WTC11 (cell line): ENCODE measurements at regions not wholly inside any gene's neighbourhood (a gene's known extent, or its start where the extent isn't known, plus 50 kb on each side); places are given as distances from the start of the nearest gene placed in this dataset.
"Not testable (repeated sequence)": the region's sequence is repeated elsewhere in the genome, so short reads cannot be mapped to it uniquely, and the experiment has no call there.

Source experiments
- ATAC-seq: fragments of 200-7000 bp; cut with Tn5 transposase; 2 replicates; pipeline ENCODE4 v1.10.0; 2021; ENCODE audit warnings: mild to moderate bottlenecking, moderate library complexity
- CTCF ChIA-PET: fragments of 300-600 bp; sonication (Branson Sonifier 250); formaldehyde crosslinking; loops from one replicate; lab custom pipeline; 2021; ENCODE audit warnings: antibody characterized with exemption; lab: Charles Lee
- POLR2A ChIA-PET: fragments of 350-600 bp; sonication (Branson Sonifier 250); formaldehyde crosslinking; loops from one replicate; lab custom pipeline; 2021; ENCODE audit warnings: antibody characterized with exemption; lab: Charles Lee
- DNase-seq: peaks from one replicate; pipeline ENCODE4 v3.0.0; 2021; ENCODE audit warnings: low spot score
- H3K27ac Mint-ChIP-seq: 2 replicates; pipeline ENCODE4 v1.8.0; 2021; ENCODE audit warnings: mixed read lengths
- H3K27me3 Mint-ChIP-seq: 2 replicates; pipeline ENCODE4 v1.8.0; 2021; ENCODE audit warnings: low read depth, mild to moderate bottlenecking, moderate library complexity, mixed read lengths
- H3K36me3 Mint-ChIP-seq: 2 replicates; pipeline ENCODE4 v1.8.0; 2021; ENCODE audit warnings: mixed read lengths
- H3K4me1 Mint-ChIP-seq: 2 replicates; pipeline ENCODE4 v1.8.0; 2022; ENCODE audit warnings: mixed read lengths
- H3K4me3 Mint-ChIP-seq: 2 replicates; pipeline ENCODE4 v1.8.0; 2021; ENCODE audit warnings: mild to moderate bottlenecking, moderate library complexity, mixed read lengths
- H3K9me3 Mint-ChIP-seq: 2 replicates; pipeline ENCODE4 v1.8.0; 2021; ENCODE audit warnings: mixed read lengths
- CBFB ChIP-seq: sonication (generic); formaldehyde crosslinking; IDR thresholded peaks from 2 replicates; pipeline ENCODE4 v1.8.1; 2022; ENCODE audit warnings: mild to moderate bottlenecking, low read depth, missing genetic modification reagents
- FOXJ3 ChIP-seq: sonication (generic); formaldehyde crosslinking; IDR thresholded peaks from 2 replicates; pipeline ENCODE4 v1.9.0; 2021; ENCODE audit warnings: missing genetic modification reagents, mild to moderate bottlenecking, borderline replicate concordance
- GRHL2 ChIP-seq: fragments of 250-450 bp; sonication (Bioruptor Pico); IDR thresholded peaks from 2 replicates; pipeline ENCODE4 v1.8.0; 2022; ENCODE audit warnings: mild to moderate bottlenecking, moderate library complexity; ENCODE audit not compliant: insufficient replicate concordance, severe bottlenecking
- GTF2I ChIP-seq: fragments of 250-450 bp; sonication (Bioruptor Pico); conservative IDR thresholded peaks from 2 replicates; pipeline ENCODE4 v1.4.0; 2021; ENCODE audit warnings: mild to moderate bottlenecking
- HMGXB4 ChIP-seq: sonication (generic); formaldehyde crosslinking; IDR thresholded peaks from 2 replicates; pipeline ENCODE4 v1.8.1; 2023; ENCODE audit warnings: mild to moderate bottlenecking, moderate library complexity, missing genetic modification reagents
- IRF1 ChIP-seq: sonication (generic); formaldehyde crosslinking; IDR thresholded peaks from 2 replicates; pipeline ENCODE4 v1.8.0; 2023; ENCODE audit warnings: missing genetic modification reagents
- IRF2 ChIP-seq: sonication (generic); formaldehyde crosslinking; IDR thresholded peaks from 2 replicates; pipeline ENCODE4 v1.8.0; 2022; ENCODE audit warnings: low read depth, missing genetic modification reagents, borderline replicate concordance
- JAZF1 ChIP-seq: fragments of 250-450 bp; sonication (Bioruptor Pico); IDR thresholded peaks from 2 replicates; pipeline ENCODE4 v1.9.0; 2021; ENCODE audit warnings: moderate library complexity, mild to moderate bottlenecking, inconsistent platforms
- KAT7 ChIP-seq: sonication (generic); formaldehyde crosslinking; IDR thresholded peaks from 2 replicates; pipeline ENCODE4 v1.8.1; 2023; ENCODE audit warnings: missing genetic modification reagents, mild to moderate bottlenecking, borderline replicate concordance
- NR3C1 ChIP-seq: sonication (generic); formaldehyde crosslinking; conservative IDR thresholded peaks from 2 replicates; pipeline ENCODE4 v1.8.1; 2023; ENCODE audit warnings: low read depth, mild to moderate bottlenecking, missing genetic modification reagents
- OVOL2 ChIP-seq: fragments of 250-450 bp; sonication (Bioruptor Pico); IDR thresholded peaks from 2 replicates; pipeline ENCODE4 v1.9.0; 2021; ENCODE audit warnings: mild to moderate bottlenecking, borderline replicate concordance
- PRRX2 ChIP-seq: fragments of 250-450 bp; sonication (Bioruptor Pico); IDR thresholded peaks from 2 replicates; pipeline ENCODE4 v1.8.0; 2021; ENCODE audit warnings: mild to moderate bottlenecking
- RELA ChIP-seq: sonication (generic); formaldehyde crosslinking; IDR thresholded peaks from 2 replicates; pipeline ENCODE4 v1.8.1; 2022; ENCODE audit warnings: missing genetic modification reagents, mild to moderate bottlenecking, borderline replicate concordance
- TEAD1 ChIP-seq: sonication (generic); formaldehyde crosslinking; IDR thresholded peaks from 2 replicates; pipeline ENCODE4 v1.8.0; 2022; ENCODE audit warnings: mild to moderate bottlenecking, missing genetic modification reagents
- ZNF263 ChIP-seq: sonication (generic); formaldehyde crosslinking; IDR thresholded peaks from 2 replicates; pipeline ENCODE4 v1.8.1; 2022; ENCODE audit warnings: low read depth, mild to moderate bottlenecking, moderate library complexity, missing genetic modification reagents
- ZNF317 ChIP-seq: sonication (generic); formaldehyde crosslinking; IDR thresholded peaks from 2 replicates; pipeline ENCODE4 v1.8.1; 2023; ENCODE audit warnings: low read depth, mild to moderate bottlenecking, moderate library complexity, missing genetic modification reagents, borderline replicate concordance
- ZNF396 ChIP-seq: fragments of 250-450 bp; sonication (Bioruptor Pico); IDR thresholded peaks from 2 replicates; pipeline ENCODE4 v1.8.0; 2021; ENCODE audit warnings: mild to moderate bottlenecking, moderate library complexity, borderline replicate concordance
- ZNF416 ChIP-seq: fragments of 250-450 bp; sonication (Bioruptor Pico); IDR thresholded peaks from 2 replicates; pipeline ENCODE4 v1.9.0; 2021; ENCODE audit warnings: mild to moderate bottlenecking, inconsistent platforms
- TF ChIP-seq, protein P1 (sequence below): sonication (generic); formaldehyde crosslinking; IDR thresholded peaks from 2 replicates; pipeline ENCODE4 v1.8.0; 2022; ENCODE audit warnings: mild to moderate bottlenecking, missing genetic modification reagents
- TF ChIP-seq, protein P2 (sequence below): sonication (generic); formaldehyde crosslinking; IDR thresholded peaks from 2 replicates; pipeline ENCODE4 v1.8.1; 2023; ENCODE audit warnings: mild to moderate bottlenecking, missing genetic modification reagents
- TF ChIP-seq, protein P3 (sequence below): sonication (generic); formaldehyde crosslinking; IDR thresholded peaks from 2 replicates; pipeline ENCODE4 v1.8.1; 2022; ENCODE audit warnings: mild to moderate bottlenecking, moderate library complexity, missing genetic modification reagents
- TF ChIP-seq, protein P4 (sequence below): sonication (generic); formaldehyde crosslinking; IDR thresholded peaks from 2 replicates; pipeline ENCODE4 v1.8.0; 2022; ENCODE audit warnings: mild to moderate bottlenecking, missing genetic modification reagents

DNA sequence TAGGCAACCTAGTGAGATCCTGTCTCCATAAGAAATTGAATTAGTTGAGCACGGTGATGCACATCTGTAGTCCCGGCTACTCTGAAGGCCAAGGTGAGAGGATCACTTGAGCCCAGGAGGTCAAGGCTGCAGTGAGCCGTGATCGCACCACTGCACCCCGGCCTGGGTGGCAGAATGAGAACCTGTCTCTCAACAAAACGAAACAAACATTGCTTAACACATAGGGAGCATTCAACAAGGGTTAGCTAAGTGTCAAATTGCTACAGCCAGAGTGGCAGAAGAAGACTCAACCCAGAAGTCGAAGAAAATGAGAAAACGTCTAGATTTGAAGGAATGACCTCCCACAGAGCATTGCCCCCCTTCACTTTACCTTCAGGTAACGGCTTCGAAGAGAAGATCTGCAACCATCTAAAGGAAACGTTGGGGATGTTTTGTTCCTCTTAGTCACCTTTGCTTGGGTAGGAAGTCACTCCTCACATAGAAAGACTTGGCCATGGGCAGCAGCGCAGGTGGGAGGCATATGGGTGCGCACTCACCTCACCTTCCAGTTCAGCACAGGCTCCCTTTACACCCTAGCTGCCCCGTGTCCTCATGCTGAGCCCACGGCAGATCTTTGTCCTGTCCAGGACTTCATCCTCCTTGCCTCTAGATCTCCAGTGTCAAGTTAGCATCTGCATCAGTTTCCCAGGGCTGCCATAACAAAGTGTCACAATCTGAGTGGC, 63.7 kb upstream of the SHLD1 start:
- Mint-ChIP-seq H3K4me1 (no peaks in the 10 kb centered on the region), H3K9me3 (no peaks in the 10 kb centered on the region), H3K27ac (no peak overlapping the region), H3K4me3 (no peak overlapping the region)
- POLR2A ChIA-PET: no interaction called here
- DNase-seq (no peak), ATAC-seq (no peak)
- CTCF ChIA-PET: no interaction called here
- TF ChIP-seq, protein P1, sequence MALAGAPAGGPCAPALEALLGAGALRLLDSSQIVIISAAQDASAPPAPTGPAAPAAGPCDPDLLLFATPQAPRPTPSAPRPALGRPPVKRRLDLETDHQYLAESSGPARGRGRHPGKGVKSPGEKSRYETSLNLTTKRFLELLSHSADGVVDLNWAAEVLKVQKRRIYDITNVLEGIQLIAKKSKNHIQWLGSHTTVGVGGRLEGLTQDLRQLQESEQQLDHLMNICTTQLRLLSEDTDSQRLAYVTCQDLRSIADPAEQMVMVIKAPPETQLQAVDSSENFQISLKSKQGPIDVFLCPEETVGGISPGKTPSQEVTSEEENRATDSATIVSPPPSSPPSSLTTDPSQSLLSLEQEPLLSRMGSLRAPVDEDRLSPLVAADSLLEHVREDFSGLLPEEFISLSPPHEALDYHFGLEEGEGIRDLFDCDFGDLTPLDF: no peak
- no peak for TF ChIP-seq NR3C1 (CRISPR knock-in tag)
- no peak for TF ChIP-seq IRF2 (CRISPR knock-in tag)
- TF ChIP-seq, protein P2, sequence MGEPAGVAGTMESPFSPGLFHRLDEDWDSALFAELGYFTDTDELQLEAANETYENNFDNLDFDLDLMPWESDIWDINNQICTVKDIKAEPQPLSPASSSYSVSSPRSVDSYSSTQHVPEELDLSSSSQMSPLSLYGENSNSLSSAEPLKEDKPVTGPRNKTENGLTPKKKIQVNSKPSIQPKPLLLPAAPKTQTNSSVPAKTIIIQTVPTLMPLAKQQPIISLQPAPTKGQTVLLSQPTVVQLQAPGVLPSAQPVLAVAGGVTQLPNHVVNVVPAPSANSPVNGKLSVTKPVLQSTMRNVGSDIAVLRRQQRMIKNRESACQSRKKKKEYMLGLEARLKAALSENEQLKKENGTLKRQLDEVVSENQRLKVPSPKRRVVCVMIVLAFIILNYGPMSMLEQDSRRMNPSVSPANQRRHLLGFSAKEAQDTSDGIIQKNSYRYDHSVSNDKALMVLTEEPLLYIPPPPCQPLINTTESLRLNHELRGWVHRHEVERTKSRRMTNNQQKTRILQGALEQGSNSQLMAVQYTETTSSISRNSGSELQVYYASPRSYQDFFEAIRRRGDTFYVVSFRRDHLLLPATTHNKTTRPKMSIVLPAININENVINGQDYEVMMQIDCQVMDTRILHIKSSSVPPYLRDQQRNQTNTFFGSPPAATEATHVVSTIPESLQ (CRISPR knock-in tag): no peak
- TF ChIP-seq HMGXB4 (CRISPR knock-in tag): no peak
- no peak for TF ChIP-seq GTF2I (CRISPR knock-in tag)
- TF ChIP-seq, protein P3, sequence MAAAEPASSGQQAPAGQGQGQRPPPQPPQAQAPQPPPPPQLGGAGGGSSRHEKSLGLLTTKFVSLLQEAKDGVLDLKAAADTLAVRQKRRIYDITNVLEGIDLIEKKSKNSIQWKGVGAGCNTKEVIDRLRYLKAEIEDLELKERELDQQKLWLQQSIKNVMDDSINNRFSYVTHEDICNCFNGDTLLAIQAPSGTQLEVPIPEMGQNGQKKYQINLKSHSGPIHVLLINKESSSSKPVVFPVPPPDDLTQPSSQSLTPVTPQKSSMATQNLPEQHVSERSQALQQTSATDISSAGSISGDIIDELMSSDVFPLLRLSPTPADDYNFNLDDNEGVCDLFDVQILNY (CRISPR knock-in tag): no peak
- TF ChIP-seq IRF1 (CRISPR knock-in tag): no peak
- TF ChIP-seq, all 79 proteins: peak for 0
- H3K27me3 Mint-ChIP-seq: no peaks in the 10 kb centered on the region; the same call in 1 of the 2 replicates
- no peaks in the 10 kb centered on the region for H3K36me3 Mint-ChIP-seq

GRCh38 chr20:5682556-5682955, 67.6 kb upstream of the SHLD1 start:
- H3K27me3 Mint-ChIP-seq, H3K36me3 Mint-ChIP-seq, H3K27ac Mint-ChIP-seq, DNase-seq, H3K9me3 Mint-ChIP-seq, ATAC-seq, POLR2A ChIA-PET, H3K4me1 Mint-ChIP-seq, H3K4me3 Mint-ChIP-seq: not testable (repeated sequence)
- CTCF ChIA-PET: interaction anchor here (0.5 to 0.6 kb wide), 2 partner anchors 128 to 393 kb away, joined by 3 read pairs; no protein-coding TSS in a partner anchor

DNA sequence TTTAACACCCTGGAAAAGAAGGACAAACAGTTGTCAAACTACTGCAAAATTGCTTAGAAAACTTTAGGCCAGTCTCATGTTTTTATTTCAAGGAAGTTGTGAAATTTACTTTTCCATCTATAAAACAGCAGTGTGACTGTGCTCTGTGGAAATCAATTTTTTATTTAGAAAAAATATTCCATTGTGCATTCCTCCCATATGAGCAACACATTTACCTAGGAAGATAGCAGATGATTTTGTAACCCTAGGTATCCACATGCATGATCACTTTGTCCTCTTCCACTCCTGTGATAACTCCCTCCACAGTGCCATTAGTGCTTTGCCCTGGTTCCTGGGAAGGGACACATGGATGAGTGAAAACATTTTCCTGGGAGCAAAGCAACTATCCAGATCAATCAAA, 69.4 kb upstream of the GPCPD1 start:
- H3K27me3 Mint-ChIP-seq: no peaks in the 10 kb centered on the region
- no peaks in the 10 kb centered on the region for H3K36me3 Mint-ChIP-seq
- H3K4me3 Mint-ChIP-seq: no peak overlapping the region
- ChIA-PET POLR2A (no interaction called here), CTCF (interaction anchor here (0.6 kb wide), 1 partner anchor 18 kb away, joined by 3 read pairs; no protein-coding TSS in a partner anchor)
- no peak overlapping the region for H3K27ac Mint-ChIP-seq
- ATAC-seq (no peak), DNase-seq (no peak)
- no peaks in the 10 kb centered on the region for H3K9me3 Mint-ChIP-seq
- no peaks in the 10 kb centered on the region for H3K4me1 Mint-ChIP-seq
- no peak for TF ChIP-seq RELA (CRISPR knock-in tag)
- TF ChIP-seq FOXJ3 (CRISPR knock-in tag): no peak
- TF ChIP-seq TEAD1: no peak
- TF ChIP-seq KAT7: no peak
- no peak for TF ChIP-seq ZNF416
- TF ChIP-seq, protein P4, sequence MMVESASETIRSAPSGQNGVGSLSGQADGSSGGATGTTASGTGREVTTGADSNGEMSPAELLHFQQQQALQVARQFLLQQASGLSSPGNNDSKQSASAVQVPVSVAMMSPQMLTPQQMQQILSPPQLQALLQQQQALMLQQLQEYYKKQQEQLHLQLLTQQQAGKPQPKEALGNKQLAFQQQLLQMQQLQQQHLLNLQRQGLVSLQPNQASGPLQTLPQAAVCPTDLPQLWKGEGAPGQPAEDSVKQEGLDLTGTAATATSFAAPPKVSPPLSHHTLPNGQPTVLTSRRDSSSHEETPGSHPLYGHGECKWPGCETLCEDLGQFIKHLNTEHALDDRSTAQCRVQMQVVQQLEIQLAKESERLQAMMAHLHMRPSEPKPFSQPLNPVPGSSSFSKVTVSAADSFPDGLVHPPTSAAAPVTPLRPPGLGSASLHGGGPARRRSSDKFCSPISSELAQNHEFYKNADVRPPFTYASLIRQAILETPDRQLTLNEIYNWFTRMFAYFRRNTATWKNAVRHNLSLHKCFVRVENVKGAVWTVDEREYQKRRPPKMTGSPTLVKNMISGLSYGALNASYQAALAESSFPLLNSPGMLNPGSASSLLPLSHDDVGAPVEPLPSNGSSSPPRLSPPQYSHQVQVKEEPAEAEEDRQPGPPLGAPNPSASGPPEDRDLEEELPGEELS (CRISPR knock-in tag): no peak
- TF ChIP-seq ZNF396 (CRISPR knock-in tag): no peak
- TF ChIP-seq JAZF1: no peak
- TF ChIP-seq ZNF317 (CRISPR knock-in tag): no peak
- no peak for TF ChIP-seq OVOL2
- TF ChIP-seq GRHL2 (CRISPR knock-in tag): no peak
- TF ChIP-seq CBFB (CRISPR knock-in tag): no peak
- no peak for TF ChIP-seq ZNF263
- TF ChIP-seq PRRX2 (CRISPR knock-in tag): no peak
